Erythroblast (primary cell): ENCODE measurements at regions not wholly inside any gene's neighbourhood (a gene's known extent, or its start where the extent isn't known, plus 50 kb on each side); places are given as distances from the start of the nearest gene placed in this dataset.

Source experiments
- GATA1 ChIP-seq: IDR thresholded peaks from 2 replicates; pipeline ENCODE4 v1.6.1; 2011; ENCODE audit warnings: low read depth, mild to moderate bottlenecking, control low read depth, low read length, moderate library complexity
- POLR2A ChIP-seq: IDR thresholded peaks from 2 replicates; pipeline ENCODE4 v1.6.1; 2011; ENCODE audit warnings: mild to moderate bottlenecking, low read length

GRCh38 chr7:21243265-21243664 lies 184.6 kb upstream of the SP4 start:
- TF ChIP-seq POLR2A (no peak), GATA1 (no peak)
